ENCODE measurements at regions not wholly inside any gene's neighbourhood (a gene's known extent, or its start where the extent isn't known, plus 50 kb on each side); places are given as distances from the start of the nearest gene placed in this dataset.

DNA sequence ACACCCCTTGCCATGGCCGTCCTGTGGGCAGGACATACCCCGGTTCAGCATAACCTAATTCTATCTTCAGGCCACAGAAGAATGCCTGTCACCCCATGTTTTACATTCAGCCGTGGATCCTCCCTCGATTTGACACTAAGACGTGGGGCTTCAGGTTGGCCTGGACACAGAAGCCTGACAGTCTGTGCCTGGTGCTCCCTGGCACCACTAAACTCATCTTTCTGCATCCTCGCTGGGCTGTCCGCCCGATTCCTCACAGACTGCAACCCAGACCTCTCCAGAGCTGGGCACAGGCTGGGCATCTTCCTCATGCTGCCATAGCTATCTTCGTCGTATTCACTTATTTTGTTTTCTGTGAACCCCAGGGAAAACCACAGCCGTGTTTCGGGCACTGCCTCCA is 117.8 kb upstream of the IQSEC1 start:
- H3K9me3 ChIP-seq (replicated peaks; ENCODE audit: insufficient read depth, low read length), result no peaks in the 10 kb centered on the region
- no peaks in the 10 kb centered on the region for H3K4me1 ChIP-seq (ENCODE audit: low read length)
- no peaks in the 10 kb centered on the region for H3K27me3 ChIP-seq (replicated peaks; ENCODE audit: insufficient read depth, low read length)
- H2AFZ ChIP-seq (ENCODE audit: low read length), result no peak overlapping the region
- DNase-seq, result no peak
- H3F3A ChIP-seq (ENCODE audit: insufficient read depth, low read length), result no peaks in the 10 kb centered on the region
- H3K4me3 ChIP-seq (ENCODE audit: low read length), result no peak overlapping the region
- no peaks in the 10 kb centered on the region for H3K9me2 ChIP-seq (replicated peaks; ENCODE audit: insufficient read depth, low read length)
- no peak for TF ChIP-seq EZH2phosphoT487 (IDR thresholded peaks at IDR 0.05; ENCODE audit: low read length)
- TF ChIP-seq, protein P1, sequence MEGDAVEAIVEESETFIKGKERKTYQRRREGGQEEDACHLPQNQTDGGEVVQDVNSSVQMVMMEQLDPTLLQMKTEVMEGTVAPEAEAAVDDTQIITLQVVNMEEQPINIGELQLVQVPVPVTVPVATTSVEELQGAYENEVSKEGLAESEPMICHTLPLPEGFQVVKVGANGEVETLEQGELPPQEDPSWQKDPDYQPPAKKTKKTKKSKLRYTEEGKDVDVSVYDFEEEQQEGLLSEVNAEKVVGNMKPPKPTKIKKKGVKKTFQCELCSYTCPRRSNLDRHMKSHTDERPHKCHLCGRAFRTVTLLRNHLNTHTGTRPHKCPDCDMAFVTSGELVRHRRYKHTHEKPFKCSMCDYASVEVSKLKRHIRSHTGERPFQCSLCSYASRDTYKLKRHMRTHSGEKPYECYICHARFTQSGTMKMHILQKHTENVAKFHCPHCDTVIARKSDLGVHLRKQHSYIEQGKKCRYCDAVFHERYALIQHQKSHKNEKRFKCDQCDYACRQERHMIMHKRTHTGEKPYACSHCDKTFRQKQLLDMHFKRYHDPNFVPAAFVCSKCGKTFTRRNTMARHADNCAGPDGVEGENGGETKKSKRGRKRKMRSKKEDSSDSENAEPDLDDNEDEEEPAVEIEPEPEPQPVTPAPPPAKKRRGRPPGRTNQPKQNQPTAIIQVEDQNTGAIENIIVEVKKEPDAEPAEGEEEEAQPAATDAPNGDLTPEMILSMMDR (IDR thresholded peaks at IDR 0.05; ENCODE audit: low read length), result no peak
- no peak for TF ChIP-seq EZH2 (optimal IDR thresholded peaks at IDR 0.05; ENCODE audit: low read depth, low read length)
- H3K27ac ChIP-seq (ENCODE audit: low read length), result no peak overlapping the region
- no peak overlapping the region for H3K9ac ChIP-seq (ENCODE audit: low read length)
- no peaks in the 10 kb centered on the region for H3K79me2 ChIP-seq (ENCODE audit: low read length)
- no peak overlapping the region for H3K4me2 ChIP-seq (ENCODE audit: low read depth, low read length)
- H3K36me3 ChIP-seq (replicated peaks; ENCODE audit: insufficient read depth, low read length), result no peaks in the 10 kb centered on the region
- H4K20me1 ChIP-seq (ENCODE audit: insufficient read depth, low read length), result no peaks in the 10 kb centered on the region

DNA sequence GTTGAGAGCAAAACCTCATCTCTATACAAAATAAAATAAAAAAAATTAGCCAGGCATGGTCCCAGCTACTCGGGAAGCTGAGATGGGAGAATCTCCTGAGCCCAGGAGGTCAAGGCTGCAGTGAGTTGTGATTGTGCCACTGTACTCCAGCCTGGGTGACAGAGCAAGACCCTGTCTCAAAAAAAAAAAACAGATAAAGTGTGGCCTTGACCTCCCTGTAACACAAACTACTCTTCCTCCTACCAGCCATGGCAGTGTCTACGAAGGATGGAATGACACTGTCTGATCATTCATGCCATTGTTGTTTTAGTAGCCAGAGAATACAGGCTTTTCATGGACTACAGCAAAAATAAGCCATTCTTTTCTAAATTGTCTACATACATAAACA is 117.1 kb upstream of the IQSEC1 start:
- H3K9me3 ChIP-seq (replicated peaks; ENCODE audit: insufficient read depth, low read length), result no peaks in the 10 kb centered on the region
- H3K79me2 ChIP-seq (ENCODE audit: low read length), result no peaks in the 10 kb centered on the region
- no peak overlapping the region for H3K4me3 ChIP-seq (ENCODE audit: low read length)
- H3K4me2 ChIP-seq (ENCODE audit: low read depth, low read length), result no peak overlapping the region
- H2AFZ ChIP-seq (ENCODE audit: low read length), result no peak overlapping the region
- no peaks in the 10 kb centered on the region for H4K20me1 ChIP-seq (ENCODE audit: insufficient read depth, low read length)
- H3K27ac ChIP-seq (ENCODE audit: low read length), result no peak overlapping the region
- no peaks in the 10 kb centered on the region for H3K36me3 ChIP-seq (replicated peaks; ENCODE audit: insufficient read depth, low read length)
- H3F3A ChIP-seq (ENCODE audit: insufficient read depth, low read length), result no peaks in the 10 kb centered on the region
- H3K9me2 ChIP-seq (replicated peaks; ENCODE audit: insufficient read depth, low read length), result no peaks in the 10 kb centered on the region
- TF ChIP-seq EZH2phosphoT487 (IDR thresholded peaks at IDR 0.05; ENCODE audit: low read length) (no peak), EZH2 (optimal IDR thresholded peaks at IDR 0.05; ENCODE audit: low read depth, low read length) (no peak)
- TF ChIP-seq, protein P1 (IDR thresholded peaks at IDR 0.05; ENCODE audit: low read length), result no peak
- DNase-seq, result no peak
- H3K27me3 ChIP-seq (replicated peaks; ENCODE audit: insufficient read depth, low read length), result no peaks in the 10 kb centered on the region
- no peaks in the 10 kb centered on the region for H3K4me1 ChIP-seq (ENCODE audit: low read length)
- no peak overlapping the region for H3K9ac ChIP-seq (ENCODE audit: low read length)

DNA sequence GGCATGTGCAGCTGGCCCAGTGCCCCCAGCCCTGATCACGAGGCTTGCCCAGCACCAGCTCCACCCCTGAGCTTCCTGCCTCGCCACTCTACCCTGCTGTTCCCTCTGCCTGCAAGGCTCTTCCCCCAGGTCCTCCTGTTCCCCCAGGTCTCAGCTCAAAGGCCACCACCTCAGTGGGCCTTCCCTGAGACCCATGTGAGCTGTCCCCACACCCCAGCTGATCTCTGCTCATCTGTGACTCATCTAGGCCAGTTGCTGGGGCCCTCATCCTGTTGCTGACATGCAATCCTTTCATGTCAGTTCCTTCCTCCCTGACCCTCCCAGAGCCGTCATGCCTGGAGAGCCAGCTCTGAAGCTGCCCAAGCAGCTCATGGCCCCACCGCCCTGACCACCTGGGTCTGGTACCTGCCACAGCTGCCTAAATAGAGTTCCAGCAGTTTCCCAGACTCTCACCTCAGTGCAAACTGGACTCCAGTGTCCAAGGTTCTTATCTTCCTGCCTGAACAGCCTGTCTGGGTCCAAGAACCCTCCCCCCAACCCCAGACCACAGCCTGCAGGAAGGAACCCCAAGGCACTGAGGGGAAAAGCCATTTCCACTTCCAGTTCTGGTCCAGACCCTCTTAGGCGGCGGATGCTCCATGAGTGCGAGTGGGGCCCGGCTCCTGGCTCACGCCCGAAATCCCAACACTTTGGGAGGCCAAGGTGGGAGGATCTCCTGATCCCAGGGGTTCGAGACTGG is 116.6 kb upstream of the IQSEC1 start:
- Histone ChIP-seq H3K4me1 (ENCODE audit: low read length) (no peaks in the 10 kb centered on the region), H4K20me1 (ENCODE audit: insufficient read depth, low read length) (no peaks in the 10 kb centered on the region), H3K27ac (ENCODE audit: low read length) (no peak overlapping the region), H3K36me3 (replicated peaks; ENCODE audit: insufficient read depth, low read length) (no peaks in the 10 kb centered on the region), H3K27me3 (replicated peaks; ENCODE audit: insufficient read depth, low read length) (no peaks in the 10 kb centered on the region), H3F3A (ENCODE audit: insufficient read depth, low read length) (no peaks in the 10 kb centered on the region), H3K9ac (ENCODE audit: low read length) (no peak overlapping the region), H3K9me2 (replicated peaks; ENCODE audit: insufficient read depth, low read length) (no peaks in the 10 kb centered on the region), H2AFZ (ENCODE audit: low read length) (no peak overlapping the region), H3K9me3 (replicated peaks; ENCODE audit: insufficient read depth, low read length) (no peaks in the 10 kb centered on the region), H3K4me2 (ENCODE audit: low read depth, low read length) (no peak overlapping the region), H3K79me2 (ENCODE audit: low read length) (no peaks in the 10 kb centered on the region), H3K4me3 (ENCODE audit: low read length) (no peak overlapping the region)
- TF ChIP-seq, protein P1 (IDR thresholded peaks at IDR 0.05; ENCODE audit: low read length), result no peak
- no peak for TF ChIP-seq EZH2phosphoT487 (IDR thresholded peaks at IDR 0.05; ENCODE audit: low read length)
- no peak for DNase-seq
